ENCODE measurements at regions not wholly inside any gene's neighbourhood (a gene's known extent, or its start where the extent isn't known, plus 50 kb on each side); places are given as distances from the start of the nearest gene placed in this dataset.

DNA sequence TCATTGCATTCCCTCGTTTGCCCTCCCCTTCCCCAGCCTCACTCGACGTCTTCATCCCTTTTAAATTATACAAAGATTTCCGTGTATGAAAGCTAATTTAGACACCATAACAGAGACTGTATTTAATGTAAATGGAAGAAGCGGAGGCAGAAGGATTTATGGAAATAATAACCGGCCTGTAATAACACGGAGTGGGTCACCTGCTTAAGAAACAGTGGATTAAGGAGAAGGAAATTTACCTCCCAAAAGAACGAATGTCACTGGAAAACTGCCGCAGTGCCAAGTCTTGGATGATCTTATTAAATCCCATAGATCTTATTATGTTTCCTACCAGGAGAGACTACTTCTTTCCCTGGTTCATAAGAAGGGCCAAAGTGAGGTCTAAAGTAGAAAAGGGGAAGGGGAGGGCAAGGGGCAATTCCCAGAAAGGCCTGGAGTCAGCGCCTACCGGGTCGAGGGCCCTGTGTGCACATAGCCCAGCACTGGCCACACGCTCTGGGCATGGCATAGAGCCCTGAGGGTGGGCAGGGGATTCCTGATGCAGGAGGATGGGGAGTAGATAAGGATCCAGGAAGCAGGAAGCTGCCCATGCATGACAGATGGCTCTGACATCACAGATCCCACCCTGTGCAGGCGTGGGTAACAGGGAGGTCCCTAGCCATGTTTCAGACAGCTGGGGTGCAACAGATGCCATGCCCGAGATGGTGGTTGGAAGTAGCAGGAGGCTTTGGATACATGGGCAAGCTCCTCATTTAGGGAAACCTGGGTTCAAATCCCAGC, 56.2 kb upstream of the RPL38 start:
- TF ChIP-seq, protein P1, sequence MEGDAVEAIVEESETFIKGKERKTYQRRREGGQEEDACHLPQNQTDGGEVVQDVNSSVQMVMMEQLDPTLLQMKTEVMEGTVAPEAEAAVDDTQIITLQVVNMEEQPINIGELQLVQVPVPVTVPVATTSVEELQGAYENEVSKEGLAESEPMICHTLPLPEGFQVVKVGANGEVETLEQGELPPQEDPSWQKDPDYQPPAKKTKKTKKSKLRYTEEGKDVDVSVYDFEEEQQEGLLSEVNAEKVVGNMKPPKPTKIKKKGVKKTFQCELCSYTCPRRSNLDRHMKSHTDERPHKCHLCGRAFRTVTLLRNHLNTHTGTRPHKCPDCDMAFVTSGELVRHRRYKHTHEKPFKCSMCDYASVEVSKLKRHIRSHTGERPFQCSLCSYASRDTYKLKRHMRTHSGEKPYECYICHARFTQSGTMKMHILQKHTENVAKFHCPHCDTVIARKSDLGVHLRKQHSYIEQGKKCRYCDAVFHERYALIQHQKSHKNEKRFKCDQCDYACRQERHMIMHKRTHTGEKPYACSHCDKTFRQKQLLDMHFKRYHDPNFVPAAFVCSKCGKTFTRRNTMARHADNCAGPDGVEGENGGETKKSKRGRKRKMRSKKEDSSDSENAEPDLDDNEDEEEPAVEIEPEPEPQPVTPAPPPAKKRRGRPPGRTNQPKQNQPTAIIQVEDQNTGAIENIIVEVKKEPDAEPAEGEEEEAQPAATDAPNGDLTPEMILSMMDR (IDR thresholded peaks at IDR 0.05; ENCODE audit: insufficient read depth, low read length, missing control alignments) = no peak
- DNase-seq (ENCODE audit: low read depth, low spot score) = no peak
- no peak overlapping the region for H3K4me3 ChIP-seq (ENCODE audit: low read depth, low read length)
- POLR2A ChIA-PET = no interaction called here
- CTCF ChIA-PET = no interaction called here

DNA sequence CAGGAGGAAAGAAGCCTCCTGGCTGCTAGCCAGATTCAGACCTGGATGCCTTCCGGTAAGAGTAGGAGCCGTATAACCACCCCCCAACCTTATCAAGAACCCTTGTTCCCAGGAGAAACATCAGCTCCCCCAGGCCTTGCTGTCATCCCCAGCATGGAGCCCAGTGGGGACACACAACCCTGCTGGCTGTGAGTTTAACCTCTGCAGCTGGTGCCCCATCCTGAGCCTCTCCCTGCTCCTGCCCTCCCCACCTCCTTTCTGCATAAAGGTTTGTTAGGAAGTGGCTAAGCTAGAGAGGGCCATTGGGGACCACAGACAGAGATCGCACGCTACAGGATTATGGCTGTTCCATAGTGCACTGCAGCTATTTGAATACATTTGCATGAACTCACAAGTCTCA, 55.5 kb upstream of the RPL38 start:
- CTCF ChIA-PET = no interaction called here
- POLR2A ChIA-PET = no interaction called here
- TF ChIP-seq, protein P1 (IDR thresholded peaks at IDR 0.05; ENCODE audit: insufficient read depth, low read length, missing control alignments) = no peak
- DNase-seq (ENCODE audit: low read depth, low spot score) = no peak
- no peak overlapping the region for H3K4me3 ChIP-seq (ENCODE audit: low read depth, low read length)

DNA sequence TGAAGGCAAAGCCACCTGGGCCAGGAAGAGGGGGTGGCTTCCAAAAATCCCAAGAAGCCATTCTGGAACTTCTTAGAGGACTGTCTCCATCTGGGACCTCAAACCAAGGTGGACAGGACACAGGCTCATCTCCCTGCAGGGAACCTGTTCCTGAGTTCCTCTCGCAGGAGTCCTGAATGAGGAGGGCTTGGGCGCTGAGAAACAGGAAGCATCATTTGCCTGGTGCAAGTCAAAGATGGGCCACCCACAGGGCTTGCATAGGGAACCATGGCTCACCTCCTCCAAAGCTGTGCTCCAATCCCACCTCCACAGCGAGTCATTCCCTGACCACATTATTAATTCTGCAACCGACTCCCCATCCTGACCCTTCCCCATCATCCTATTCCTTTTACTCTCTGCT, 55.0 kb upstream of the RPL38 start:
- no peak overlapping the region for H3K4me3 ChIP-seq (ENCODE audit: low read depth, low read length)
- ChIA-PET CTCF (no interaction called here), POLR2A (no interaction called here)
- TF ChIP-seq, protein P1 (IDR thresholded peaks at IDR 0.05; ENCODE audit: insufficient read depth, low read length, missing control alignments) = no peak
- DNase-seq (ENCODE audit: low read depth, low spot score) = no peak

DNA sequence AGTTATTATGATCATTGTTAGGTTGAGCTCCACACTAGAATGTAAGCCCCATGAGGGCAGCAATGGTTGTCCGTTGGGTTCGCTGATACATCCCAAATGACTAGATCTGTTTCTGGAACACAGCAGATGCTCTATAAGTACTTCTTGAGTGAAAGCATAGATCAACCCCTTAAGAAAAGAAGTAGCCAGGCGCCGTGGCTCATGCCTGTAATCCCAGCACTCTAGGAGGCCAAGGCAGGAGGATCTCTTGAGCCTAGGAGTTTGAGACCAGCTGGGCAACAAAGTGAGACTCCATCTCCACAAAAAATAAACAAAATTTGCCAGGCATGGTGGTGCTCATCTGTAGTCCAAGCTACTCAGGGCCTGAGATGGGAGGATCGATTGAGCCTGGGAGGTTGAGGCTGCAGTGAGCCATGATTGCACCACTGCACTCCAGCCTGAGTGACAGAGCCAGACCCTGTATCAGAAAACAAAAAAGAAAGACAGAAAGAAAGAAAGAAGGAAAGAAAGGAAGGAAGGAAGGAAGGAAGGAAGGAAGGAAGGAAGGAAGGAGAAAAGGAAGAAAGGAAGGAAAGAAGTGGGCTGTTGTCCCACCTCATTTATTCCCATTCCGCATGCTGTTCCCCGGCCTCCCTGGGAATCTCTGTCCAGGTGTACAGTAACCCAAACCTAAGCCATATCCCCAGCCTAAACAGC, 54.4 kb upstream of the RPL38 start:
- DNase-seq (ENCODE audit: low read depth, low spot score) = no peak
- no peak overlapping the region for H3K4me3 ChIP-seq (ENCODE audit: low read depth, low read length)
- TF ChIP-seq, protein P1 (IDR thresholded peaks at IDR 0.05; ENCODE audit: insufficient read depth, low read length, missing control alignments) = no peak
- ChIA-PET POLR2A (no interaction called here), CTCF (no interaction called here)

DNA sequence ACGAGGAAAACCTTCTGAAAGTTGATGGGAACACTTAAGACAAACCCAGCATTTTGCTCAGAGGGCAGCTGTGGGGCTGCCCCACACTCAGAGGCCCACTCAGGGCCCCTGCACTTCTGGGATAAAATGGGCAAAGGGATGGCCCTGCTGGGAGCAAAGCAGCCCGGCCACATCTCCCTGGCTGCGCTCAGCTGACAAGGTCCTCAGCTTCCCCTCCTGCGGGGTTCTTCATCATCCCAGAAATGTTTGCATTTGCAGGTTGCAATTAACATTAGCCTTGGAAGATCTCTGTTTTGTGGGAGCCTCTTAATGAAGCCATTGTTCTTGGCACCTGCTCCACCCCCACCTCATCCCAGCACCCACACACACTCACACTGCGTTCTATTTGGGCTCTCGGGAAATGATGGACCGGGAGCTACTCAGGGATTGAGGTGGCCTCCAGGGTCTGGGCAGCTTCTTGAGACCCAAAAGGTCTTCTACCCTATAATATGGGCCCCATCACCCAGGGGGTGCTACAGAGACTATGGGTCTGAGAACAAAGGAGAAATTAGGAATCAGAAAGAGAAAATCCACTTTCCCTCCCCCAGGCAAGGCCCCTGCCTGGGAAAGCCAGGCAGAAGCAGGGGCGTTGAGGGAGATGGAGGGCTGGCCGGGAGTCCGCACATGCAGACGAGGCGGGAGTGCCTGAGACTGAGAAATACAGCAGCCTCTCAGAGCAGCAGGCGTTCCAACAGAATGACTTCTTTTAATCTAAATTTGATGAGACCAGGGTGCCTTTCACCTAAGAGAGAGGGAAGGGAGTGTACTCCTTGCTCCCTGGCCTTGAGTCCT, 53.7 kb upstream of the RPL38 start:
- no peak for DNase-seq (ENCODE audit: low read depth, low spot score)
- POLR2A ChIA-PET = no interaction called here
- CTCF ChIA-PET = no interaction called here
- TF ChIP-seq, protein P1 (IDR thresholded peaks at IDR 0.05; ENCODE audit: insufficient read depth, low read length, missing control alignments) = no peak
- H3K4me3 ChIP-seq (ENCODE audit: low read depth, low read length) = no peak overlapping the region

All from AG04449 (cell line).